ENCODE measurements at regions not wholly inside any gene's neighbourhood (a gene's known extent, or its start where the extent isn't known, plus 50 kb on each side); places are given as distances from the start of the nearest gene placed in this dataset.

- H3K79me2 ChIP-seq (ENCODE audit: control insufficient read depth, insufficient read depth, low read length) = no peaks in the 10 kb centered on the region
- no peak for TF ChIP-seq CTCF (optimal IDR thresholded peaks at IDR 0.05 in 1 of 3, IDR thresholded peaks at IDR 0.05 in 1 of 3, conservative IDR thresholded peaks at IDR 0.05 in 1 of 3; ENCODE audit: extremely low read depth in 1 of 3, insufficient read depth in 2 of 3, low read length in 3 of 3)
- TF ChIP-seq EZH2 (IDR thresholded peaks at IDR 0.05; ENCODE audit: low read length) = no peak
- H3K9me3 ChIP-seq (ENCODE audit: control insufficient read depth, low read depth, low read length) = no peaks in the 10 kb centered on the region
- no peak for DNase-seq (ENCODE audit: low read depth, low spot score)
- dilution Hi-C loops (cut with MboI; ENCODE audit: extremely low pct_ligation_motif_present, low sequenced_read_pairs) = no loop called here
- H3K4me1 ChIP-seq (ENCODE audit: control insufficient read depth, extremely low read depth, insufficient read depth, low read length) = no peaks in the 10 kb centered on the region
- H4K20me1 ChIP-seq (ENCODE audit: control insufficient read depth, extremely low read depth, insufficient read depth, low read length) = no peaks in the 10 kb centered on the region
- H3K9me1 ChIP-seq (ENCODE audit: control insufficient read depth, extremely low read depth, insufficient read depth, low read length) = no peaks in the 10 kb centered on the region
- H3K4me3 ChIP-seq (ENCODE audit: control insufficient read depth in 2 of 3, extremely low read depth in 1 of 3, insufficient read depth in 2 of 3, low read depth in 1 of 3, low read length in 3 of 3) = no peak overlapping the region
- H2AFZ ChIP-seq (ENCODE audit: control insufficient read depth, low read length) = no peak overlapping the region
- no peak overlapping the region for H3K9ac ChIP-seq (ENCODE audit: control insufficient read depth, extremely low read depth, insufficient read depth, low read length)
- no peak overlapping the region for H3K27ac ChIP-seq (ENCODE audit: control insufficient read depth, insufficient read depth, low read length)
- no peak overlapping the region for H3K4me2 ChIP-seq (ENCODE audit: control insufficient read depth, extremely low read depth, insufficient read depth, low read depth, low read length)
- no peak for FAIRE-seq
- no peaks in the 10 kb centered on the region for H3K27me3 ChIP-seq (ENCODE audit: control insufficient read depth, extremely low read depth, insufficient read depth, low read length)
- no peaks in the 10 kb centered on the region for H3K36me3 ChIP-seq (ENCODE audit: control insufficient read depth in 2 of 2, extremely low read depth in 1 of 2, insufficient read depth in 2 of 2, low read length in 2 of 2)
Measured at GRCh38 chr16:74218871-74219270, 77.7 kb upstream of the PSMD7 start.

- DNase-seq (ENCODE audit: low read depth, low spot score) (no peak), FAIRE-seq (no peak)
- Histone ChIP-seq H3K4me3 (ENCODE audit: control insufficient read depth in 2 of 3, extremely low read depth in 1 of 3, insufficient read depth in 2 of 3, low read depth in 1 of 3, low read length in 3 of 3) (no peak overlapping the region), H3K27ac (ENCODE audit: control insufficient read depth, insufficient read depth, low read length) (no peak overlapping the region), H4K20me1 (ENCODE audit: control insufficient read depth, extremely low read depth, insufficient read depth, low read length) (no peaks in the 10 kb centered on the region), H3K4me2 (ENCODE audit: control insufficient read depth, extremely low read depth, insufficient read depth, low read depth, low read length) (no peak overlapping the region), H3K36me3 (ENCODE audit: control insufficient read depth in 2 of 2, extremely low read depth in 1 of 2, insufficient read depth in 2 of 2, low read length in 2 of 2) (no peaks in the 10 kb centered on the region), H2AFZ (ENCODE audit: control insufficient read depth, low read length) (no peak overlapping the region), H3K9ac (ENCODE audit: control insufficient read depth, extremely low read depth, insufficient read depth, low read length) (no peak overlapping the region), H3K9me1 (ENCODE audit: control insufficient read depth, extremely low read depth, insufficient read depth, low read length) (no peaks in the 10 kb centered on the region), H3K27me3 (ENCODE audit: control insufficient read depth, extremely low read depth, insufficient read depth, low read length) (no peaks in the 10 kb centered on the region), H3K4me1 (ENCODE audit: control insufficient read depth, extremely low read depth, insufficient read depth, low read length) (no peaks in the 10 kb centered on the region), H3K79me2 (ENCODE audit: control insufficient read depth, insufficient read depth, low read length) (no peaks in the 10 kb centered on the region), H3K9me3 (ENCODE audit: control insufficient read depth, low read depth, low read length) (no peaks in the 10 kb centered on the region)
- dilution Hi-C loops (cut with MboI; ENCODE audit: extremely low pct_ligation_motif_present, low sequenced_read_pairs) = no loop called here
- no peak for TF ChIP-seq CTCF (optimal IDR thresholded peaks at IDR 0.05 in 1 of 3, IDR thresholded peaks at IDR 0.05 in 1 of 3, conservative IDR thresholded peaks at IDR 0.05 in 1 of 3; ENCODE audit: extremely low read depth in 1 of 3, insufficient read depth in 2 of 3, low read length in 3 of 3)
- TF ChIP-seq EZH2 (IDR thresholded peaks at IDR 0.05; ENCODE audit: low read length) = no peak
Measured at GRCh38 chr16:74216319-74216718, 80.3 kb upstream of the PSMD7 start.

Measured in keratinocyte (primary cell).